ENCODE measurements at regions not wholly inside any gene's neighbourhood (a gene's known extent, or its start where the extent isn't known, plus 50 kb on each side); places are given as distances from the start of the nearest gene placed in this dataset.

GRCh38 chr2:39547811-39548719 lies 111.0 kb upstream of the MAP4K3 start (continued):
- no peak for TF ChIP-seq JUND (IDR thresholded peaks at IDR 0.05; ENCODE audit: low read depth, low read length)
- TF ChIP-seq SIX5 (IDR thresholded peaks at IDR 0.05; ENCODE audit: low read depth, low read length, severe bottlenecking) = no peak
- TF ChIP-seq NR2C2 (IDR thresholded peaks at IDR 0.05; ENCODE audit: borderline replicate concordance, control insufficient read depth, insufficient read length, low read depth) = no peak

- in situ Hi-C loops (cut with MboI) = no loop called here
- Histone ChIP-seq H3K9ac (ENCODE audit: control insufficient read depth, insufficient read depth, low read length) (no peak overlapping the region), H3K9me3 (replicated peaks; ENCODE audit: control insufficient read depth, insufficient read depth, low read length) (no peaks in the 10 kb centered on the region), H3K4me2 (ENCODE audit: control insufficient read depth, insufficient read depth) (no peak overlapping the region), H3K27ac (ENCODE audit: control insufficient read depth, insufficient read depth) (no peak overlapping the region), H3K4me3 (no peak overlapping the region), H2AFZ (ENCODE audit: control insufficient read depth, low read depth, low read length) (no peak overlapping the region), H3K4me1 (ENCODE audit: control insufficient read depth, insufficient read depth, low read length) (no peaks in the 10 kb centered on the region), H3K36me3 (ENCODE audit: control insufficient read depth in 2 of 2, insufficient read depth in 2 of 2, low read length in 1 of 2) (no peaks in the 10 kb centered on the region), H4K20me1 (ENCODE audit: control insufficient read depth, insufficient read depth) (no peaks in the 10 kb centered on the region), H3K27me3 (replicated peaks in 1 of 2; ENCODE audit: control insufficient read depth in 2 of 2, insufficient read depth in 2 of 2, low read length in 1 of 2) (no peaks in the 10 kb centered on the region), H3K79me2 (ENCODE audit: control insufficient read depth, insufficient read depth, low read length) (no peaks in the 10 kb centered on the region)
- 28% methylated on average over 1 of the region's 1 CpG for WGBS (ENCODE audit: insufficient coverage, insufficient replicate concordance, low lambda C conversion rate, missing lambda C conversion rate)
- intact Hi-C loops (cut with micrococcal nuclease; ENCODE audit: unreplicated experiment) = no loop called here
- ChIA-PET SMC1A (ENCODE audit: uncharacterized antibody, unreplicated experiment) (no interaction called here), POLR2A (no interaction called here), RAD21 (ENCODE audit: unreplicated experiment) (no interaction called here), CTCF (no interaction called here)
- no TSS peak for BruUV-seq (replicated peaks)
- ATAC-seq (no peak), FAIRE-seq (no peak), DNase-seq (ENCODE audit: low read depth, low spot score) (no peak)
- no peak for TF ChIP-seq HDGF (IDR thresholded peaks at IDR 0.05)
- TF ChIP-seq RBBP5 (conservative IDR thresholded peaks at IDR 0.05) = no peak
- TF ChIP-seq RELA (IDR thresholded peaks at IDR 0.05; ENCODE audit: borderline replicate concordance, partially characterized antibody) = no peak
- no peak for TF ChIP-seq PBX3 (IDR thresholded peaks at IDR 0.05; ENCODE audit: insufficient replicate concordance, low read depth, low read length)
- no peak for TF ChIP-seq PRDM15 (CRISPR knock-in tag; IDR thresholded peaks at IDR 0.05)
- no peak for TF ChIP-seq HCFC1 (IDR thresholded peaks at IDR 0.05; ENCODE audit: low read length)
- no peak for TF ChIP-seq MYC (IDR thresholded peaks at IDR 0.05; ENCODE audit: insufficient read depth, insufficient read length, insufficient replicate concordance, low read length, severe bottlenecking)
- TF ChIP-seq CBFB (IDR thresholded peaks at IDR 0.05; ENCODE audit: low read depth) = no peak
- TF ChIP-seq SRF (IDR thresholded peaks at IDR 0.05; ENCODE audit: low read depth in 2 of 2, low read length in 2 of 2) = no peak
- TF ChIP-seq ZNF687 (IDR thresholded peaks at IDR 0.05) = no peak
- TF ChIP-seq NR2C2 (IDR thresholded peaks at IDR 0.05; ENCODE audit: borderline replicate concordance, control insufficient read depth, insufficient read length, low read depth) = no peak
- no peak for TF ChIP-seq JUND (IDR thresholded peaks at IDR 0.05; ENCODE audit: low read depth, low read length)
Measured at GRCh38 chr2:39549000-39549399, 111.9 kb upstream of the MAP4K3 start.
